GDM1 (cell line): ENCODE measurements at regions not wholly inside any gene's neighbourhood (a gene's known extent, or its start where the extent isn't known, plus 50 kb on each side); places are given as distances from the start of the nearest gene placed in this dataset.
"Not testable (repeated sequence)": the region's sequence is repeated elsewhere in the genome, so short reads cannot be mapped to it uniquely, and the experiment has no call there.

Experiments
- DNase-seq: peaks from one replicate; lab custom pipeline; 2025; lab: John Stamatoyannopoulos, UW

GRCh38 chr6:85838351-85839119 lies 195.8 kb upstream of the SYNCRIP start:
- not testable (repeated sequence) for DNase-seq

- DNase-seq = no peak
These were observed 186.3 kb upstream of the SYNCRIP start for GRCh38 chr6:85828973-85829372.

- DNase-seq = no peak
These were observed 184.3 kb upstream of the SYNCRIP start for GRCh38 chr6:85826997-85827396.

- no peak for DNase-seq
These were observed 181.6 kb upstream of the SYNCRIP start for GRCh38 chr6:85824329-85824728.

GRCh38 chr6:85810558-85810957 lies 167.9 kb upstream of the SYNCRIP start:
- DNase-seq = no peak

GRCh38 chr6:85803721-85804120 lies 161.0 kb upstream of the SYNCRIP start:
- no peak for DNase-seq

- DNase-seq = no peak
These were observed 159.5 kb upstream of the SYNCRIP start for GRCh38 chr6:85802162-85802561.

- no peak for DNase-seq
These were observed 156.4 kb upstream of the SYNCRIP start for GRCh38 chr6:85798931-85799652.

GRCh38 chr6:85797993-85798392 lies 155.3 kb upstream of the SYNCRIP start:
- DNase-seq = no peak

GRCh38 chr6:85795945-85796344 lies 153.3 kb upstream of the SYNCRIP start:
- no peak for DNase-seq

GRCh38 chr6:85792254-85792653 lies 149.6 kb upstream of the SYNCRIP start:
- DNase-seq = no peak

GRCh38 chr6:85775883-85776282 lies 133.2 kb upstream of the SYNCRIP start:
- DNase-seq = no peak

GRCh38 chr6:85772641-85773040 lies 130.0 kb upstream of the SYNCRIP start:
- DNase-seq = no peak

- no peak for DNase-seq
These were observed 129.3 kb upstream of the SYNCRIP start for GRCh38 chr6:85771925-85772430.

- no peak for DNase-seq
These were observed 128.8 kb upstream of the SYNCRIP start for GRCh38 chr6:85771455-85771854.

GRCh38 chr6:85764844-85765243 lies 122.2 kb upstream of the SYNCRIP start:
- DNase-seq = no peak

GRCh38 chr6:85756982-85757381 lies 114.3 kb upstream of the SYNCRIP start:
- no peak for DNase-seq

GRCh38 chr6:85754894-85755293 lies 112.2 kb upstream of the SYNCRIP start:
- no peak for DNase-seq

- no peak for DNase-seq
These were observed 109.9 kb upstream of the SYNCRIP start for GRCh38 chr6:85752602-85753001.

GRCh38 chr6:85751374-85752055 lies 108.8 kb upstream of the SYNCRIP start:
- no peak for DNase-seq

GRCh38 chr6:85750146-85750545 lies 107.5 kb upstream of the SYNCRIP start:
- not testable (repeated sequence) for DNase-seq

GRCh38 chr6:85749236-85749635 lies 106.5 kb upstream of the SYNCRIP start:
- no peak for DNase-seq

GRCh38 chr6:85747666-85748065 lies 105.0 kb upstream of the SYNCRIP start:
- no peak for DNase-seq
